Calu3 (cell line): ENCODE measurements at regions not wholly inside any gene's neighbourhood (a gene's known extent, or its start where the extent isn't known, plus 50 kb on each side); places are given as distances from the start of the nearest gene placed in this dataset.

Experiments used
- BruUV-seq: library from RNA; stranded (reverse); fragments of 400-500 nt; replicated peaks from 2 replicates; lab custom pipeline; 2021; lab: Mats Ljungman, UMichigan
- CTCF ChIA-PET: fragments of 300-600 bp; sonication (Branson Sonifier 250); formaldehyde crosslinking; loops from one replicate; lab custom pipeline; 2022; ENCODE audit warnings: antibody characterized with exemption; lab: Charles Lee
- DNase-seq: peaks from one replicate; pipeline ENCODE4 v3.0.0; 2022
- H3K27ac Mint-ChIP-seq: one replicate; pipeline ENCODE4 v1.8.0; 2022; ENCODE audit warnings: mixed read lengths; ENCODE audit not compliant: unreplicated experiment
- H3K27me3 Mint-ChIP-seq: one replicate; pipeline ENCODE4 v1.8.0; 2022; ENCODE audit warnings: mixed read lengths; ENCODE audit not compliant: unreplicated experiment
- H3K36me3 Mint-ChIP-seq: one replicate; pipeline ENCODE4 v1.8.0; 2022; ENCODE audit warnings: mild to moderate bottlenecking, moderate library complexity, mixed read lengths; ENCODE audit not compliant: insufficient read depth, unreplicated experiment
- H3K4me1 Mint-ChIP-seq: one replicate; pipeline ENCODE4 v1.8.0; 2022; ENCODE audit warnings: mild to moderate bottlenecking, low read depth, mixed read lengths; ENCODE audit not compliant: unreplicated experiment
- H3K4me3 Mint-ChIP-seq: one replicate; pipeline ENCODE4 v1.8.0; 2022; ENCODE audit warnings: mild to moderate bottlenecking, low read depth, moderate library complexity, mixed read lengths; ENCODE audit not compliant: unreplicated experiment
- H3K9me3 Mint-ChIP-seq: one replicate; pipeline ENCODE4 v1.8.0; 2022; ENCODE audit warnings: low read depth, mixed read lengths; ENCODE audit not compliant: unreplicated experiment
- intact Hi-C: fragments of 100-400 bp; cut with micrococcal nuclease; formaldehyde crosslinking; loops from one replicate; pipeline ENCODE4 v1.10.0; 2022; ENCODE audit not compliant: unreplicated experiment
- TF ChIP-seq, protein P1 (sequence below): fragments of 200-600 bp; IDR thresholded peaks from one replicate; pipeline ENCODE4 v1.8.0; 2022; ENCODE audit warnings: antibody characterized with exemption; ENCODE audit not compliant: unreplicated experiment

DNA sequence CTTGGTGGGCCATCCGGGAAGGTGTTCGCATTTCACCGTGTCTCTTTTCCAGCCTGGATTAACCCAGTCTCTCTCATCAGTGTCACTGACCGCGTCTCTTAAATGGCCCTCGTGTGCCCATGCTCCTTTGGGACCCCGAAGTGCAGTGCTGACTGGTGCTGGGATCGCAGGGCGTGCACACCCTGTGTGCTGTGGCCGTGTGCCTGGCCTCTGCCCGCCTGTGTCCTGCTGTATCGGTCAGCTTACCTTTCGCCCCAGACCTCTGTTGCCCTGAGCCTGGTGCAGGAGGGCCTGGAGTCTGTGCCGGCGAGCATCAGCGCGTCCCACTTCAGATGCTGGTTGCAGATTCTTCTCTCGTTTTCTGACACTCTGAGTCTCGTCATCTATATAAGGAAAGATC is 68.3 kb upstream of the HGFAC start:
- DNase-seq: no peak
- BruUV-seq: no TSS peak
- no peaks in the 10 kb centered on the region for H3K4me1 Mint-ChIP-seq

DNA sequence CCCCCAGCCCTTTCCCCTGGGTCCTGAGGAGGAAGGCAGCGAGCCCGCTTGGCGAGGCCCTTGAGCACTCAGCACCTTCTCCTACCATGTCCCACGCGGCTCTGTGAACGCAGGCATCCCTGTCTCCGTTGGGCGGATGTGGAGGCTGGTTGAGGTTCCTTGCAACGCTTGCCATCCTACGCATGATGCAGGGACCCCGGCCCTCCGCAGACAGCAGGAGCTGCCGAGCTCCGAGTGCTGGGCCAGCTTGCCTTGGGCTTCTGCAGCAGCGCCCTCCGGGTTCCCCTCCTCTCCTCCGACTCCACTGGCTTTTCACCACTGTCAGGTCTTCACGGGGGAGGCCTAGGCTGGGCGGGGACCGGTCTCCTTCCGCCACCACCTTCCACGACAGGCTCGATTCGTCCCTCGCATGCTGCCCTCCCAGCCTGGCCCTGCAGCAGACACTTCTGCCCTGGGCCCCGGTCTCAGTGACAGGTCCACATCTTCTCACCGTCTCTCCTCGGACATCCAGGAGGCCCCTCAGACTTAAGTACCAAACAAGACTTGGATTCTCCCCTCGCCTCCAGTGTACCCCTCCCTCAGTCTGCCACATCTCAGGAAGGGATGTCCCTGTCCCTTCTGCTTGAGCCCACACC is 67.6 kb upstream of the HGFAC start:
- BruUV-seq: no TSS peak
- Mint-ChIP-seq H3K9me3 (no peaks in the 10 kb centered on the region), H3K27me3 (no peaks in the 10 kb centered on the region), H3K27ac (no peak overlapping the region), H3K36me3 (no peaks in the 10 kb centered on the region), H3K4me1 (no peaks in the 10 kb centered on the region), H3K4me3 (no peak overlapping the region)
- TF ChIP-seq, protein P1, sequence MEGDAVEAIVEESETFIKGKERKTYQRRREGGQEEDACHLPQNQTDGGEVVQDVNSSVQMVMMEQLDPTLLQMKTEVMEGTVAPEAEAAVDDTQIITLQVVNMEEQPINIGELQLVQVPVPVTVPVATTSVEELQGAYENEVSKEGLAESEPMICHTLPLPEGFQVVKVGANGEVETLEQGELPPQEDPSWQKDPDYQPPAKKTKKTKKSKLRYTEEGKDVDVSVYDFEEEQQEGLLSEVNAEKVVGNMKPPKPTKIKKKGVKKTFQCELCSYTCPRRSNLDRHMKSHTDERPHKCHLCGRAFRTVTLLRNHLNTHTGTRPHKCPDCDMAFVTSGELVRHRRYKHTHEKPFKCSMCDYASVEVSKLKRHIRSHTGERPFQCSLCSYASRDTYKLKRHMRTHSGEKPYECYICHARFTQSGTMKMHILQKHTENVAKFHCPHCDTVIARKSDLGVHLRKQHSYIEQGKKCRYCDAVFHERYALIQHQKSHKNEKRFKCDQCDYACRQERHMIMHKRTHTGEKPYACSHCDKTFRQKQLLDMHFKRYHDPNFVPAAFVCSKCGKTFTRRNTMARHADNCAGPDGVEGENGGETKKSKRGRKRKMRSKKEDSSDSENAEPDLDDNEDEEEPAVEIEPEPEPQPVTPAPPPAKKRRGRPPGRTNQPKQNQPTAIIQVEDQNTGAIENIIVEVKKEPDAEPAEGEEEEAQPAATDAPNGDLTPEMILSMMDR: no peak
- DNase-seq: no peak
- intact Hi-C loops: no loop called here
- CTCF ChIA-PET: no interaction called here

More for the DNA sequence above, 68.3 kb upstream of the HGFAC start:
- no peak overlapping the region for H3K27ac Mint-ChIP-seq
- no peak overlapping the region for H3K4me3 Mint-ChIP-seq
- CTCF ChIA-PET: no interaction called here
- intact Hi-C loops: no loop called here
- H3K36me3 Mint-ChIP-seq: no peaks in the 10 kb centered on the region
- H3K27me3 Mint-ChIP-seq: no peaks in the 10 kb centered on the region
- H3K9me3 Mint-ChIP-seq: no peaks in the 10 kb centered on the region
- TF ChIP-seq, protein P1: no peak

DNA sequence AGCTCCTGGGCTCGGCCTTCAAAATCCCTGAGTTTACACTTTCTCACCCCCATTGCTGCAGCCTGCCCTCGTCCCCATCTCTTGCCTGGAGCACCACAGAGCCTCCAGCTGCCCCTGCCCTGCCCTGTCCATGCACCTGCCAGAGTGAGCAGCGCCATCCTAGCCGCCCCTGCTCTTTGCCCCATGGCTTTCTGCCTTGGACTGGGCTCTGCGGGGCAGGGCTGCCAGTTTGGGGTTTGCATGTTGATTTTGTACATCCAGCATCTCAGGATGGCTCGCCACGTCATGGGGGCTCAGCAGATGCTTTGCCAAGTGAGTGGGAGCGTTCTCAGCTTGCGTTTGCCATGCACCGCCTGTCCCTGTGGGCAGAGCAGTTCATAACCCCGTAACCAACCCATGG is 67.1 kb upstream of the HGFAC start:
- intact Hi-C loops: no loop called here
- Mint-ChIP-seq H3K27me3 (no peaks in the 10 kb centered on the region), H3K4me1 (no peaks in the 10 kb centered on the region), H3K36me3 (no peaks in the 10 kb centered on the region), H3K4me3 (no peak overlapping the region), H3K27ac (no peak overlapping the region), H3K9me3 (peaks cover under 1% of the 10 kb centered on the region)
- DNase-seq: no peak
- TF ChIP-seq, protein P1: no peak
- CTCF ChIA-PET: no interaction called here
- no TSS peak for BruUV-seq

DNA sequence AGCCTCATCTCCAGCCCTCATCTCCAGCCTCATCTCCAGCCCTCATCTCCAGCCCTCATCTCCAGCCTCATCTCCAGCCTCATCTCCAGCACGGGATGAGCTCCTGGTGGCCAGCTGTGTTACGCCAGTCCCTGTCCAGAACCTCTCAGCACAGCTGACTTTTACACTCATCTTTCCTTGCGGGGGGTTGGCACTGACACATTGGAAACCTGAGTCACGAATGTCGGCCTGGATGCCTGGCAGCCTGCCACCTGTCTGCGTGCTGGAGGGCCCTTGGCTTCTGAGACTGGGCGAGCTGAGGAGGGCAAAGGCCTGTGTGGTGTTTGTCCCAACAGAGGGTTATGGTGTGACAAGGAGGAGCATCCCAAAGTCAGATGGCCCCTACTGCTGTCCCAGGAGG is 66.1 kb upstream of the HGFAC start:
- no peak overlapping the region for H3K4me3 Mint-ChIP-seq
- no peak for DNase-seq
- TF ChIP-seq, protein P1: no peak
- no peaks in the 10 kb centered on the region for H3K27me3 Mint-ChIP-seq
- H3K9me3 Mint-ChIP-seq: peaks cover 3% of the 10 kb centered on the region
- BruUV-seq: no TSS peak
- H3K36me3 Mint-ChIP-seq: no peaks in the 10 kb centered on the region
- intact Hi-C loops: no loop called here
- H3K27ac Mint-ChIP-seq: no peak overlapping the region
- H3K4me1 Mint-ChIP-seq: no peaks in the 10 kb centered on the region
- CTCF ChIA-PET: no interaction called here
